HEK293T (cell line): ENCODE measurements at regions not wholly inside any gene's neighbourhood (a gene's known extent, or its start where the extent isn't known, plus 50 kb on each side); places are given as distances from the start of the nearest gene placed in this dataset.

Source experiments
- BHLHE40 ChIP-seq: fragments of 450-650 bp; IDR thresholded peaks from 2 replicates; pipeline ENCODE4 v1.6.1; 2016; ENCODE audit warnings: mild to moderate bottlenecking, moderate library complexity, borderline replicate concordance
- FOXA1 ChIP-seq: fragments of 450-650 bp; IDR thresholded peaks from 2 replicates; pipeline ENCODE4 v1.6.1; 2016; ENCODE audit warnings: mild to moderate bottlenecking
- FOXK2 ChIP-seq: fragments of 450-650 bp; IDR thresholded peaks from 2 replicates; pipeline ENCODE4 v1.6.1; 2016; ENCODE audit warnings: mild to moderate bottlenecking
- PKNOX1 ChIP-seq: fragments of 450-650 bp; IDR thresholded peaks from 2 replicates; pipeline ENCODE4 v1.6.1; 2016

- TF ChIP-seq PKNOX1 (no peak), BHLHE40 (no peak), FOXK2 (no peak), FOXA1 (no peak)
Measured at GRCh38 chr3:6447166-6447801, 413.6 kb upstream of the GRM7 start.
